ENCODE measurements at regions not wholly inside any gene's neighbourhood (a gene's known extent, or its start where the extent isn't known, plus 50 kb on each side); places are given as distances from the start of the nearest gene placed in this dataset.

GRCh38 chr4:14233126-14233525 is 605.6 kb upstream of the BOD1L1 start:
- Histone ChIP-seq H3K27ac (no peak overlapping the region), H3K4me1 (ENCODE audit: control insufficient read depth in 1 of 2, low read depth in 2 of 2) (peaks cover 0 to 19% of the 10 kb centered on the region in 2 donors), H3K27me3 (replicated peaks; ENCODE audit: insufficient read depth) (no peaks in the 10 kb centered on the region), H3K36me3 (no peaks in the 10 kb centered on the region), H3K9me3 (no peaks in the 10 kb centered on the region), H3K4me3 (no peak overlapping the region)
- TF ChIP-seq CTCF (IDR thresholded peaks at IDR 0.05), result no peak
- ATAC-seq (ENCODE audit: insufficient number of reproducible peaks, low FRiP score, low read depth) (no peak), DNase-seq (ENCODE audit: low spot score) (no peak)

GRCh38 chr4:14234307-14234706 is 606.8 kb upstream of the BOD1L1 start:
- no peaks in the 10 kb centered on the region for H3K9me3 ChIP-seq

GRCh38 chr4:14236359-14236758 is 608.8 kb upstream of the BOD1L1 start:
- H3K36me3 ChIP-seq, result no peaks in the 10 kb centered on the region
- no peak for TF ChIP-seq CTCF (IDR thresholded peaks at IDR 0.05)
- no peak overlapping the region for H3K27ac ChIP-seq
- no peaks in the 10 kb centered on the region for H3K27me3 ChIP-seq (replicated peaks; ENCODE audit: insufficient read depth)
- no peak for ATAC-seq (ENCODE audit: insufficient number of reproducible peaks, low FRiP score, low read depth)
- no peak for DNase-seq (ENCODE audit: low spot score)
- no peak overlapping the region for H3K4me3 ChIP-seq
- peaks cover 0 to 19% of the 10 kb centered on the region in 2 donors for H3K4me1 ChIP-seq (ENCODE audit: control insufficient read depth in 1 of 2, low read depth in 2 of 2)
- no peaks in the 10 kb centered on the region for H3K9me3 ChIP-seq

More at GRCh38 chr4:14234307-14234706, 606.8 kb upstream of the BOD1L1 start:
- no peak for DNase-seq (ENCODE audit: low spot score)
- Histone ChIP-seq H3K4me1 (ENCODE audit: control insufficient read depth in 1 of 2, low read depth in 2 of 2) (peaks cover 0 to 19% of the 10 kb centered on the region in 2 donors), H3K4me3 (no peak overlapping the region), H3K36me3 (no peaks in the 10 kb centered on the region), H3K27ac (no peak overlapping the region), H3K27me3 (replicated peaks; ENCODE audit: insufficient read depth) (no peaks in the 10 kb centered on the region)
- TF ChIP-seq CTCF (IDR thresholded peaks at IDR 0.05), result no peak
- no peak for ATAC-seq (ENCODE audit: insufficient number of reproducible peaks, low FRiP score, low read depth)

GRCh38 chr4:14237911-14238310 is 610.4 kb upstream of the BOD1L1 start:
- no peaks in the 10 kb centered on the region for H3K27me3 ChIP-seq (replicated peaks; ENCODE audit: insufficient read depth)
- ATAC-seq (ENCODE audit: insufficient number of reproducible peaks, low FRiP score, low read depth) (no peak), DNase-seq (ENCODE audit: low spot score) (no peak)
- H3K4me3 ChIP-seq, result no peak overlapping the region
- H3K4me1 ChIP-seq (ENCODE audit: control insufficient read depth in 1 of 2, low read depth in 2 of 2), result peaks cover 0 to 10% of the 10 kb centered on the region in 2 donors
- no peaks in the 10 kb centered on the region for H3K36me3 ChIP-seq
- H3K27ac ChIP-seq, result no peak overlapping the region
- no peaks in the 10 kb centered on the region for H3K9me3 ChIP-seq
- TF ChIP-seq CTCF (IDR thresholded peaks at IDR 0.05), result no peak

GRCh38 chr4:14241574-14241973 is 614.0 kb upstream of the BOD1L1 start:
- Histone ChIP-seq H3K27me3 (replicated peaks; ENCODE audit: insufficient read depth) (no peaks in the 10 kb centered on the region), H3K27ac (no peak overlapping the region), H3K9me3 (no peaks in the 10 kb centered on the region), H3K36me3 (no peaks in the 10 kb centered on the region), H3K4me3 (no peak overlapping the region), H3K4me1 (ENCODE audit: control insufficient read depth in 1 of 2, low read depth in 2 of 2) (no peaks in the 10 kb centered on the region)
- ATAC-seq (ENCODE audit: insufficient number of reproducible peaks, low FRiP score, low read depth) (no peak), DNase-seq (ENCODE audit: low spot score) (no peak)
- no peak for TF ChIP-seq CTCF (IDR thresholded peaks at IDR 0.05)

Data from thoracic aorta (tissue), 2 donors.